H9 (cell line): ENCODE measurements at regions not wholly inside any gene's neighbourhood (a gene's known extent, or its start where the extent isn't known, plus 50 kb on each side); places are given as distances from the start of the nearest gene placed in this dataset.

Experiments used
- DNase-seq: peaks from one replicate; pipeline ENCODE4 v3.0.0-alpha.2; 2017
- H2AFZ ChIP-seq: one replicate; pipeline ENCODE4 v1.6.1; 2013; ENCODE audit warnings: mild to moderate bottlenecking, low read length, control low read depth, moderate library complexity
- H2AK5ac ChIP-seq: 2 replicates; pipeline ENCODE4 v1.6.1; 2013; ENCODE audit warnings: low read length, control low read depth, mixed read lengths; ENCODE audit not compliant: insufficient read length
- H2BK120ac ChIP-seq: one replicate; pipeline ENCODE4 v1.6.1; 2013; ENCODE audit warnings: low read depth, mild to moderate bottlenecking, low read length, control low read depth, inconsistent platforms; ENCODE audit not compliant: poor library complexity, severe bottlenecking
- H2BK12ac ChIP-seq: 2 replicates; pipeline ENCODE4 v1.6.1; 2013; ENCODE audit warnings: low read length, control low read depth, mixed read lengths, low read depth; ENCODE audit not compliant: insufficient read length
- H2BK15ac ChIP-seq: 2 replicates; pipeline ENCODE4 v1.6.1; 2013; ENCODE audit warnings: low read depth, low read length, control low read depth
- H2BK20ac ChIP-seq: one replicate; pipeline ENCODE4 v1.6.1; 2013; ENCODE audit warnings: low read depth, mild to moderate bottlenecking, low read length, control low read depth, inconsistent platforms; ENCODE audit not compliant: poor library complexity, severe bottlenecking
- H2BK5ac ChIP-seq: 2 replicates; pipeline ENCODE4 v1.6.1; 2013; ENCODE audit warnings: low read length, control low read depth, mixed read lengths; ENCODE audit not compliant: insufficient read length
- H3K14ac ChIP-seq: 2 replicates; pipeline ENCODE4 v1.6.1; 2013; ENCODE audit warnings: low read length, control low read depth; ENCODE audit not compliant: insufficient read depth
- H3K18ac ChIP-seq: 2 replicates; pipeline ENCODE4 v1.6.1; 2013; ENCODE audit warnings: low read depth, mild to moderate bottlenecking, mixed read lengths, low read length, control low read depth; ENCODE audit not compliant: insufficient read length
- H3K23ac ChIP-seq: 2 replicates; pipeline ENCODE4 v1.6.1; 2013; ENCODE audit warnings: low read length, control low read depth, mixed read lengths, low read depth; ENCODE audit not compliant: insufficient read length
- H3K23me2 ChIP-seq: 2 replicates; pipeline ENCODE4 v1.6.1; 2013; ENCODE audit warnings: low read depth, mild to moderate bottlenecking, mixed read lengths, low read length, control low read depth; ENCODE audit not compliant: insufficient read length, poor library complexity, severe bottlenecking
- H3K27ac ChIP-seq: 2 replicates; pipeline ENCODE4 v1.5.1; 2013; ENCODE audit warnings: low read length, control low read depth, mixed read lengths, low read depth; ENCODE audit not compliant: insufficient read length
- H3K27me3 ChIP-seq: 2 replicates; pipeline ENCODE4 v1.6.1; 2013; ENCODE audit warnings: low read length, control low read depth, inconsistent platforms; ENCODE audit not compliant: insufficient read depth
- H3K4ac ChIP-seq: 2 replicates; pipeline ENCODE4 v1.6.1; 2013; ENCODE audit warnings: low read depth, mild to moderate bottlenecking, control low read depth, inconsistent platforms, low read length, moderate library complexity
- H3K4me1 ChIP-seq: 2 replicates; pipeline ENCODE4 v1.6.1; 2013; ENCODE audit warnings: low read length, control low read depth, inconsistent platforms; ENCODE audit not compliant: insufficient read depth
- H3K4me2 ChIP-seq: 2 replicates; pipeline ENCODE4 v1.6.1; 2013; ENCODE audit warnings: low read length, control low read depth, mixed read lengths; ENCODE audit not compliant: insufficient read length, insufficient read depth
- H3K56ac ChIP-seq: 2 replicates; pipeline ENCODE4 v1.6.1; 2013; ENCODE audit warnings: low read depth, mild to moderate bottlenecking, mixed read lengths, low read length, control low read depth; ENCODE audit not compliant: insufficient read length
- H3K79me1 ChIP-seq: 2 replicates; pipeline ENCODE4 v1.6.1; 2013; ENCODE audit warnings: low read depth, mild to moderate bottlenecking, moderate library complexity, low read length, control low read depth, inconsistent platforms; ENCODE audit not compliant: insufficient read depth, poor library complexity, severe bottlenecking
- H3K79me2 ChIP-seq: 2 replicates; pipeline ENCODE4 v1.6.1; 2013; ENCODE audit warnings: low read length, control low read depth, inconsistent platforms; ENCODE audit not compliant: insufficient read depth
- H3K9ac ChIP-seq: 2 replicates; pipeline ENCODE4 v1.6.1; 2013; ENCODE audit warnings: low read length, control low read depth, mixed read lengths; ENCODE audit not compliant: insufficient read length; ENCODE audit errors: extremely low read depth
- H3K9me3 ChIP-seq: one replicate; pipeline ENCODE4 v1.6.1; 2013; ENCODE audit warnings: low read depth, low read length, inconsistent platforms; ENCODE audit not compliant: control insufficient read depth
- H3T11ph ChIP-seq: one replicate; pipeline ENCODE4 v1.6.1; 2013; ENCODE audit warnings: mild to moderate bottlenecking, low read length, control low read depth, inconsistent platforms
- H4K20me1 ChIP-seq: one replicate; pipeline ENCODE4 v1.6.1; 2013; ENCODE audit not compliant: control insufficient read depth, insufficient read length, insufficient read depth
- H4K5ac ChIP-seq: 2 replicates; pipeline ENCODE4 v1.6.1; 2013; ENCODE audit warnings: low read depth, mild to moderate bottlenecking, mixed read lengths, low read length, control low read depth; ENCODE audit not compliant: insufficient read length
- H4K8ac ChIP-seq: replicated peaks from 2 replicates; pipeline ENCODE4 v1.6.1; 2013; ENCODE audit warnings: low read length, control low read depth, mixed read lengths, low read depth; ENCODE audit not compliant: insufficient read length
- H4K91ac ChIP-seq: 2 replicates; pipeline ENCODE4 v1.6.1; 2013; ENCODE audit warnings: low read depth, mild to moderate bottlenecking, moderate library complexity, mixed read lengths, low read length, control low read depth; ENCODE audit not compliant: insufficient read length
- H3K27ac Mint-ChIP-seq, 3 experiments: 2 replicates in 2 of 3; 3 replicates in 1 of 3; pipeline ENCODE4 v1.8.0; 2020 to 2021; ENCODE audit warnings: mixed read lengths in 3 of 3, mild to moderate bottlenecking in 1 of 3, moderate library complexity in 1 of 3
- H3K27me3 Mint-ChIP-seq: 2 replicates; pipeline ENCODE4 v1.8.0; 2021; ENCODE audit warnings: low read depth, mild to moderate bottlenecking, moderate library complexity, mixed read lengths
- H3K36me3 Mint-ChIP-seq, 3 experiments: 2 replicates in 2 of 3; 3 replicates in 1 of 3; pipeline ENCODE4 v1.8.0; 2020 to 2021; ENCODE audit warnings: low read depth in 3 of 3, mixed read lengths in 3 of 3; ENCODE audit not compliant: insufficient read depth in 1 of 3
- H3K4me1 Mint-ChIP-seq, 2 experiments: 2 replicates each; pipeline ENCODE4 v1.8.0; 2020; ENCODE audit warnings: mixed read lengths in 2 of 2
- H3K4me3 Mint-ChIP-seq, 2 experiments: 2 replicates in 1 of 2; 3 replicates in 1 of 2; pipeline ENCODE4 v1.8.0; 2020 to 2021; ENCODE audit warnings: mild to moderate bottlenecking in 2 of 2, mixed read lengths in 2 of 2, moderate library complexity in 1 of 2
- H3K9me3 Mint-ChIP-seq, 2 experiments: 2 replicates in 1 of 2; 3 replicates in 1 of 2; pipeline ENCODE4 v1.8.0; 2020; ENCODE audit warnings: mild to moderate bottlenecking in 2 of 2, mixed read lengths in 2 of 2, moderate library complexity in 1 of 2
- WGBS: extraction: QIAGEN DNeasy Blood & Tissue Kit; methylation state at CpG from one replicate; pipeline ENCODE4 v1.1.7; 2013; ENCODE audit warnings: missing lambda C conversion rate, low lambda C conversion rate, mixed read lengths; ENCODE audit not compliant: insufficient read length; ENCODE audit errors: extremely low coverage; 5-methylcytosine and 5-hydroxymethylcytosine counted together
- TF ChIP-seq, protein P1 (sequence below): fragments of 200-600 bp; sonication (generic); conservative IDR thresholded peaks from 3 replicates; pipeline ENCODE4 v1.8.0; 2021; ENCODE audit warnings: antibody characterized with exemption, mild to moderate bottlenecking

GRCh38 chr13:48816700-48817099 is 159.0 kb upstream of the FNDC3A start:
- no peaks in the 10 kb centered on the region for H3K36me3 Mint-ChIP-seq
- Histone ChIP-seq H3K27me3 (no peaks in the 10 kb centered on the region), H3K4me1 (no peaks in the 10 kb centered on the region), H4K8ac (no peak overlapping the region), H3K23ac (no peak overlapping the region), H3K4me2 (no peak overlapping the region), H2BK20ac (no peak overlapping the region), H3K79me1 (no peaks in the 10 kb centered on the region), H3K79me2 (no peaks in the 10 kb centered on the region), H3T11ph (no peak overlapping the region), H3K18ac (no peak overlapping the region), H3K9ac (no peak overlapping the region), H3K23me2 (no peaks in the 10 kb centered on the region), H3K4ac (no peak overlapping the region), H3K9me3 (no peaks in the 10 kb centered on the region), H2AK5ac (no peak overlapping the region), H4K20me1 (no peaks in the 10 kb centered on the region), H2BK5ac (no peak overlapping the region), H2BK12ac (no peak overlapping the region), H2AFZ (no peak overlapping the region), H4K5ac (no peak overlapping the region), H2BK120ac (no peak overlapping the region), H3K56ac (no peak overlapping the region), H3K27ac (no peak overlapping the region), H3K14ac (no peak overlapping the region), H2BK15ac (no peak overlapping the region), H4K91ac (no peak overlapping the region)
- H3K4me3 Mint-ChIP-seq = no peak overlapping the region
- no peaks in the 10 kb centered on the region for H3K27me3 Mint-ChIP-seq
- H3K27ac Mint-ChIP-seq = no peak overlapping the region
- no peaks in the 10 kb centered on the region for H3K4me1 Mint-ChIP-seq
- no peaks in the 10 kb centered on the region for H3K9me3 Mint-ChIP-seq
- WGBS = no CpG with 5 or more reads among the region's 2 CpGs
- TF ChIP-seq, protein P1, sequence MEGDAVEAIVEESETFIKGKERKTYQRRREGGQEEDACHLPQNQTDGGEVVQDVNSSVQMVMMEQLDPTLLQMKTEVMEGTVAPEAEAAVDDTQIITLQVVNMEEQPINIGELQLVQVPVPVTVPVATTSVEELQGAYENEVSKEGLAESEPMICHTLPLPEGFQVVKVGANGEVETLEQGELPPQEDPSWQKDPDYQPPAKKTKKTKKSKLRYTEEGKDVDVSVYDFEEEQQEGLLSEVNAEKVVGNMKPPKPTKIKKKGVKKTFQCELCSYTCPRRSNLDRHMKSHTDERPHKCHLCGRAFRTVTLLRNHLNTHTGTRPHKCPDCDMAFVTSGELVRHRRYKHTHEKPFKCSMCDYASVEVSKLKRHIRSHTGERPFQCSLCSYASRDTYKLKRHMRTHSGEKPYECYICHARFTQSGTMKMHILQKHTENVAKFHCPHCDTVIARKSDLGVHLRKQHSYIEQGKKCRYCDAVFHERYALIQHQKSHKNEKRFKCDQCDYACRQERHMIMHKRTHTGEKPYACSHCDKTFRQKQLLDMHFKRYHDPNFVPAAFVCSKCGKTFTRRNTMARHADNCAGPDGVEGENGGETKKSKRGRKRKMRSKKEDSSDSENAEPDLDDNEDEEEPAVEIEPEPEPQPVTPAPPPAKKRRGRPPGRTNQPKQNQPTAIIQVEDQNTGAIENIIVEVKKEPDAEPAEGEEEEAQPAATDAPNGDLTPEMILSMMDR = no peak
- no peak for DNase-seq
